WTC11 (cell line): ENCODE measurements at regions not wholly inside any gene's neighbourhood (a gene's known extent, or its start where the extent isn't known, plus 50 kb on each side); places are given as distances from the start of the nearest gene placed in this dataset.

Experiments
- ATAC-seq: fragments of 200-7000 bp; cut with Tn5 transposase; 2 replicates; pipeline ENCODE4 v1.10.0; 2021; ENCODE audit warnings: mild to moderate bottlenecking, moderate library complexity
- CTCF ChIA-PET: fragments of 300-600 bp; sonication (Branson Sonifier 250); formaldehyde crosslinking; loops from one replicate; lab custom pipeline; 2021; ENCODE audit warnings: antibody characterized with exemption; lab: Charles Lee
- POLR2A ChIA-PET: fragments of 350-600 bp; sonication (Branson Sonifier 250); formaldehyde crosslinking; loops from one replicate; lab custom pipeline; 2021; ENCODE audit warnings: antibody characterized with exemption; lab: Charles Lee
- DNase-seq: peaks from one replicate; pipeline ENCODE4 v3.0.0; 2021; ENCODE audit warnings: low spot score
- H3K27ac Mint-ChIP-seq: 2 replicates; pipeline ENCODE4 v1.8.0; 2021; ENCODE audit warnings: mixed read lengths
- H3K27me3 Mint-ChIP-seq: 2 replicates; pipeline ENCODE4 v1.8.0; 2021; ENCODE audit warnings: low read depth, mild to moderate bottlenecking, moderate library complexity, mixed read lengths
- H3K36me3 Mint-ChIP-seq: 2 replicates; pipeline ENCODE4 v1.8.0; 2021; ENCODE audit warnings: mixed read lengths
- H3K4me1 Mint-ChIP-seq: 2 replicates; pipeline ENCODE4 v1.8.0; 2022; ENCODE audit warnings: mixed read lengths
- H3K4me3 Mint-ChIP-seq: 2 replicates; pipeline ENCODE4 v1.8.0; 2021; ENCODE audit warnings: mild to moderate bottlenecking, moderate library complexity, mixed read lengths
- H3K9me3 Mint-ChIP-seq: 2 replicates; pipeline ENCODE4 v1.8.0; 2021; ENCODE audit warnings: mixed read lengths
- AR ChIP-seq: fragments of 250-450 bp; sonication (Bioruptor Pico); IDR thresholded peaks from 2 replicates; pipeline ENCODE4 v1.9.0; 2021; ENCODE audit warnings: mild to moderate bottlenecking
- ATF1 ChIP-seq: sonication (generic); formaldehyde crosslinking; IDR thresholded peaks from 2 replicates; pipeline ENCODE4 v1.8.1; 2023; ENCODE audit warnings: mild to moderate bottlenecking, moderate library complexity, missing genetic modification reagents
- CREB1 ChIP-seq: sonication (generic); formaldehyde crosslinking; IDR thresholded peaks from 2 replicates; pipeline ENCODE4 v1.8.0; 2023; ENCODE audit warnings: mild to moderate bottlenecking, missing genetic modification reagents
- CREM ChIP-seq: sonication (generic); formaldehyde crosslinking; IDR thresholded peaks from 2 replicates; pipeline ENCODE4 v1.8.1; 2022; ENCODE audit warnings: mild to moderate bottlenecking, missing genetic modification reagents, moderate library complexity
- ELF4 ChIP-seq: sonication (generic); formaldehyde crosslinking; IDR thresholded peaks from 2 replicates; pipeline ENCODE4 v1.8.1; 2022; ENCODE audit warnings: low read depth, mild to moderate bottlenecking, moderate library complexity, missing genetic modification reagents
- FOXP4 ChIP-seq: sonication (generic); formaldehyde crosslinking; IDR thresholded peaks from 2 replicates; pipeline ENCODE4 v1.8.0; 2022; ENCODE audit warnings: mild to moderate bottlenecking, missing genetic modification reagents
- GTF2I ChIP-seq: fragments of 250-450 bp; sonication (Bioruptor Pico); conservative IDR thresholded peaks from 2 replicates; pipeline ENCODE4 v1.4.0; 2021; ENCODE audit warnings: mild to moderate bottlenecking
- IRF2 ChIP-seq: sonication (generic); formaldehyde crosslinking; IDR thresholded peaks from 2 replicates; pipeline ENCODE4 v1.8.0; 2022; ENCODE audit warnings: low read depth, missing genetic modification reagents, borderline replicate concordance
- JUN ChIP-seq: sonication (generic); formaldehyde crosslinking; IDR thresholded peaks from 2 replicates; pipeline ENCODE4 v1.8.0; 2023; ENCODE audit warnings: mild to moderate bottlenecking, missing genetic modification reagents
- NR1H2 ChIP-seq: sonication (generic); formaldehyde crosslinking; IDR thresholded peaks from 2 replicates; pipeline ENCODE4 v1.9.0; 2021; ENCODE audit warnings: mild to moderate bottlenecking, moderate library complexity, missing genetic modification reagents
- NR3C1 ChIP-seq: sonication (generic); formaldehyde crosslinking; conservative IDR thresholded peaks from 2 replicates; pipeline ENCODE4 v1.8.1; 2023; ENCODE audit warnings: low read depth, mild to moderate bottlenecking, missing genetic modification reagents
- STAT6 ChIP-seq: sonication (generic); formaldehyde crosslinking; conservative IDR thresholded peaks from 2 replicates; pipeline ENCODE4 v1.8.1; 2023; ENCODE audit warnings: mild to moderate bottlenecking, low read depth, missing genetic modification reagents, moderate library complexity
- USF1 ChIP-seq: sonication (generic); formaldehyde crosslinking; IDR thresholded peaks from 2 replicates; pipeline ENCODE4 v1.8.0; 2022; ENCODE audit warnings: mild to moderate bottlenecking, missing genetic modification reagents
- ZMAT4 ChIP-seq: fragments of 250-450 bp; sonication (Bioruptor Pico); IDR thresholded peaks from 2 replicates; pipeline ENCODE4 v1.9.0; 2021; ENCODE audit warnings: mild to moderate bottlenecking
- ZNF281 ChIP-seq: sonication (generic); formaldehyde crosslinking; IDR thresholded peaks from 2 replicates; pipeline ENCODE4 v1.8.0; 2023; ENCODE audit warnings: mild to moderate bottlenecking, missing genetic modification reagents
- ZNF317 ChIP-seq: sonication (generic); formaldehyde crosslinking; IDR thresholded peaks from 2 replicates; pipeline ENCODE4 v1.8.1; 2023; ENCODE audit warnings: low read depth, mild to moderate bottlenecking, moderate library complexity, missing genetic modification reagents, borderline replicate concordance

- Mint-ChIP-seq H3K4me1 (peaks cover 47% of the 10 kb centered on the region), H3K27me3 (peaks cover 2% of the 10 kb centered on the region), H3K36me3 (peaks cover 38% of the 10 kb centered on the region), H3K27ac (no peak overlapping the region), H3K9me3 (peaks cover 54% of the 10 kb centered on the region), H3K4me3 (no peak overlapping the region)
- POLR2A ChIA-PET, result no interaction called here
- TF ChIP-seq ZNF317 (no peak), FOXP4 (no peak), ZNF281 (no peak), JUN (CRISPR knock-in tag) (no peak), NR3C1 (CRISPR knock-in tag) (no peak), ZMAT4 (no peak), GTF2I (CRISPR knock-in tag) (no peak), CREM (CRISPR knock-in tag) (no peak), ATF1 (CRISPR knock-in tag) (no peak)
- ATAC-seq (no peak), DNase-seq (no peak)
- CTCF ChIA-PET, result no interaction called here
Observed at GRCh38 chr15:58295637-58296215, 136.1 kb upstream of the LIPC start.

- ATAC-seq, result no peak
- peaks cover 38% of the 10 kb centered on the region for H3K36me3 Mint-ChIP-seq
- H3K4me1 Mint-ChIP-seq, result peaks cover 46% of the 10 kb centered on the region
- POLR2A ChIA-PET, result no interaction called here
- H3K27me3 Mint-ChIP-seq, result peaks cover 2% of the 10 kb centered on the region
- no peak overlapping the region for H3K4me3 Mint-ChIP-seq
- CTCF ChIA-PET, result no interaction called here
- peaks cover 56% of the 10 kb centered on the region for H3K9me3 Mint-ChIP-seq
- no peak overlapping the region for H3K27ac Mint-ChIP-seq
- peak; percentile 90 for TF ChIP-seq ZNF317
- TF ChIP-seq AR (CRISPR knock-in tag), result no peak
- no peak for TF ChIP-seq STAT6 (CRISPR knock-in tag)
- no peak for TF ChIP-seq FOXP4
- TF ChIP-seq CREB1, result no peak
- TF ChIP-seq ELF4 (CRISPR knock-in tag), result no peak
- no peak for TF ChIP-seq IRF2 (CRISPR knock-in tag)
- no peak for TF ChIP-seq USF1 (CRISPR knock-in tag)
- no peak for TF ChIP-seq NR1H2 (CRISPR knock-in tag)
- no peak for DNase-seq
Observed at GRCh38 chr15:58296276-58296675, 135.5 kb upstream of the LIPC start.
